ENCODE measurements at regions not wholly inside any gene's neighbourhood (a gene's known extent, or its start where the extent isn't known, plus 50 kb on each side); places are given as distances from the start of the nearest gene placed in this dataset.

GRCh38 chr7:156050636-156051569 lies 238.6 kb upstream of the SHH start:
- TF ChIP-seq POLR2A (IDR thresholded peaks at IDR 0.05; ENCODE audit: low read depth, low read length) (no peak), POLR2AphosphoS5 (IDR thresholded peaks at IDR 0.05; ENCODE audit: low read depth, low read length) (no peak), POU2F2 (IDR thresholded peaks at IDR 0.05; ENCODE audit: low read depth, low read length) (no peak), PAX5 (IDR thresholded peaks at IDR 0.05; ENCODE audit: insufficient read depth, low read length, severe bottlenecking) (no peak), SPI1 (IDR thresholded peaks at IDR 0.05; ENCODE audit: low read depth, low read length) (no peak), TAF1 (IDR thresholded peaks at IDR 0.05; ENCODE audit: low read depth, low read length) (no peak)
- FAIRE-seq (no peak), DNase-seq (ENCODE audit: insufficient read length, low spot score) (no peak)

- FAIRE-seq (no peak), DNase-seq (ENCODE audit: insufficient read length, low spot score) (no peak)
- TF ChIP-seq SPI1 (IDR thresholded peaks at IDR 0.05; ENCODE audit: low read depth, low read length) (no peak), POLR2A (IDR thresholded peaks at IDR 0.05; ENCODE audit: low read depth, low read length) (no peak), PAX5 (IDR thresholded peaks at IDR 0.05; ENCODE audit: insufficient read depth, low read length, severe bottlenecking) (no peak)
Observed at GRCh38 chr7:156049366-156049765, 237.1 kb upstream of the SHH start.

GRCh38 chr7:156046031-156046560 lies 233.8 kb upstream of the SHH start:
- FAIRE-seq, result no peak

GRCh38 chr7:156043416-156044178 lies 231.3 kb upstream of the SHH start:
- no peak for DNase-seq (ENCODE audit: insufficient read length, low spot score)
- TF ChIP-seq POU2F2 (IDR thresholded peaks at IDR 0.05; ENCODE audit: low read depth, low read length) (no peak), TAF1 (IDR thresholded peaks at IDR 0.05; ENCODE audit: low read depth, low read length) (no peak), PAX5 (IDR thresholded peaks at IDR 0.05; ENCODE audit: insufficient read depth, low read length, severe bottlenecking) (no peak), SPI1 (IDR thresholded peaks at IDR 0.05; ENCODE audit: low read depth, low read length) (no peak), POLR2A (IDR thresholded peaks at IDR 0.05; ENCODE audit: low read depth, low read length) (no peak), POLR2AphosphoS5 (IDR thresholded peaks at IDR 0.05; ENCODE audit: low read depth, low read length) (no peak)
- FAIRE-seq, result no peak

More at GRCh38 chr7:156046031-156046560, 233.8 kb upstream of the SHH start:
- TF ChIP-seq POLR2AphosphoS5 (IDR thresholded peaks at IDR 0.05; ENCODE audit: low read depth, low read length), result no peak
- no peak for TF ChIP-seq POLR2A (IDR thresholded peaks at IDR 0.05; ENCODE audit: low read depth, low read length)
- TF ChIP-seq POU2F2 (IDR thresholded peaks at IDR 0.05; ENCODE audit: low read depth, low read length), result no peak
- no peak for TF ChIP-seq SPI1 (IDR thresholded peaks at IDR 0.05; ENCODE audit: low read depth, low read length)
- no peak for DNase-seq (ENCODE audit: insufficient read length, low spot score)

GRCh38 chr7:156041398-156041797 lies 229.1 kb upstream of the SHH start:
- no peak for FAIRE-seq
- DNase-seq (ENCODE audit: insufficient read length, low spot score), result no peak
- TF ChIP-seq POLR2A (IDR thresholded peaks at IDR 0.05; ENCODE audit: low read depth, low read length) (no peak), POLR2AphosphoS5 (IDR thresholded peaks at IDR 0.05; ENCODE audit: low read depth, low read length) (no peak), SPI1 (IDR thresholded peaks at IDR 0.05; ENCODE audit: low read depth, low read length) (no peak), TAF1 (IDR thresholded peaks at IDR 0.05; ENCODE audit: low read depth, low read length) (no peak), PAX5 (IDR thresholded peaks at IDR 0.05; ENCODE audit: insufficient read depth, low read length, severe bottlenecking) (no peak), POU2F2 (IDR thresholded peaks at IDR 0.05; ENCODE audit: low read depth, low read length) (no peak)

GRCh38 chr7:156039971-156040677 lies 227.9 kb upstream of the SHH start:
- DNase-seq (ENCODE audit: insufficient read length, low spot score), result no peak
- no peak for TF ChIP-seq PAX5 (IDR thresholded peaks at IDR 0.05; ENCODE audit: insufficient read depth, low read length, severe bottlenecking)
- no peak for TF ChIP-seq TAF1 (IDR thresholded peaks at IDR 0.05; ENCODE audit: low read depth, low read length)
- no peak for TF ChIP-seq POLR2A (IDR thresholded peaks at IDR 0.05; ENCODE audit: low read depth, low read length)
- no peak for TF ChIP-seq SPI1 (IDR thresholded peaks at IDR 0.05; ENCODE audit: low read depth, low read length)
- no peak for TF ChIP-seq POU2F2 (IDR thresholded peaks at IDR 0.05; ENCODE audit: low read depth, low read length)
- no peak for TF ChIP-seq POLR2AphosphoS5 (IDR thresholded peaks at IDR 0.05; ENCODE audit: low read depth, low read length)
- FAIRE-seq, result no peak

- DNase-seq (ENCODE audit: insufficient read length, low spot score) (no peak), FAIRE-seq (no peak)
- TF ChIP-seq TAF1 (IDR thresholded peaks at IDR 0.05; ENCODE audit: low read depth, low read length) (no peak), POLR2A (IDR thresholded peaks at IDR 0.05; ENCODE audit: low read depth, low read length) (no peak), PAX5 (IDR thresholded peaks at IDR 0.05; ENCODE audit: insufficient read depth, low read length, severe bottlenecking) (no peak), POU2F2 (IDR thresholded peaks at IDR 0.05; ENCODE audit: low read depth, low read length) (no peak), POLR2AphosphoS5 (IDR thresholded peaks at IDR 0.05; ENCODE audit: low read depth, low read length) (no peak), SPI1 (IDR thresholded peaks at IDR 0.05; ENCODE audit: low read depth, low read length) (no peak)
Observed at GRCh38 chr7:156039194-156039593, 226.9 kb upstream of the SHH start.

GRCh38 chr7:156038345-156038744 lies 226.1 kb upstream of the SHH start:
- TF ChIP-seq PAX5 (IDR thresholded peaks at IDR 0.05; ENCODE audit: insufficient read depth, low read length, severe bottlenecking) (no peak), POLR2A (IDR thresholded peaks at IDR 0.05; ENCODE audit: low read depth, low read length) (no peak), POLR2AphosphoS5 (IDR thresholded peaks at IDR 0.05; ENCODE audit: low read depth, low read length) (no peak), TAF1 (IDR thresholded peaks at IDR 0.05; ENCODE audit: low read depth, low read length) (no peak), POU2F2 (IDR thresholded peaks at IDR 0.05; ENCODE audit: low read depth, low read length) (no peak), SPI1 (IDR thresholded peaks at IDR 0.05; ENCODE audit: low read depth, low read length) (no peak)
- DNase-seq (ENCODE audit: insufficient read length, low spot score), result no peak
- no peak for FAIRE-seq
